ENCODE measurements at regions not wholly inside any gene's neighbourhood (a gene's known extent, or its start where the extent isn't known, plus 50 kb on each side); places are given as distances from the start of the nearest gene placed in this dataset.
A peak's percentile ranks its signal among the peaks of the same experiment; 100 is the strongest.
"Not testable (repeated sequence)": the region's sequence is repeated elsewhere in the genome, so short reads cannot be mapped to it uniquely, and the experiment has no call there.

DNA sequence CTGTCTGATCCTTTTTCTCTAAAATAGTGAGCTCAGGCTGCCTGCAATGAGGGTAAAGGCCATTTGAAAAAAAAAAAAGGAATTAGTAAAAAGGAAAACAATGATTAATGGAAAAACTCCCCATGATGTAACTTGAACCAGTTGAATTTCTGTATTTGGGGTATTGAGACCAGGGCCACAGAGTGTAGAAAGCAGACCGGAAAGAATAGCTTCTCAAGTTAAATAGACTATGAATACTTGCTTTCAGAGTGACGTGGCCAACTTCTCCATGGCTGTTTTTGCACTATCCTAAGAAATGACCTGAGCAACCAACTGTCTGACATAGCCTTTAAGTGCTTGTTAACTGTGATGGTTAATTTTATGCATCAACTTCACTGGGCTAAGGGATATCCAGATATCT, 222.1 kb upstream of the INTU start:
- no peak for DNase-seq

DNA sequence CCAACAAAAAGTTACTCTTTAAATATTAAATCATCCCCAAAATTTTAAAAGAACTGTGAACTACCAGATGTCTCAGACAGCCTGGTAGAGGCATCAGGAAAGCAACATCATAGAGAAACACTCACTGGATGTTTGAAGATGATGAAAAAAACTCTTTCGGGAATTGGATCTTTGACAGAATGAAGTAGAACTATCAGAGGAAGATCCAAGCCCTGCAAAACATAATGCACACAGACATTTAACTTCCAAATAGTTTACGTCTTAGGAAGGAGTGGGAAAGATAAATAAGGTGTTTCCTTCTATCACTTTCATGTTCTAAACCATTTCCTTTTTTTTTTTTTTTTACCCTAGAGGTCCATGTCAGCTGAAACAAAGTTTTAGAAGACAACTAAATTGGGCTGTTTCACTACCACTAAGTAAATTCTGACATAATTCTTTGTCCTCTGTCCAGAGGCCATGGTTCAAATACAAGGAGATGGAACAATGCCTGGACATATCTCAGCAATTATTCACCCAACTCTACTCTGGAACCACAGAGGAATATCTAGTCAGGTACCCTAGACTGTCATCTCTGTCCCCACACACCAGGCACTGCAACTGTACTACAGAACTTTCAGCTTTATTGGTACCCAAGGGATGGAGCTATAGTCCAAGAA, 217.7 kb upstream of the INTU start:
- DNase-seq, result no peak

DNA sequence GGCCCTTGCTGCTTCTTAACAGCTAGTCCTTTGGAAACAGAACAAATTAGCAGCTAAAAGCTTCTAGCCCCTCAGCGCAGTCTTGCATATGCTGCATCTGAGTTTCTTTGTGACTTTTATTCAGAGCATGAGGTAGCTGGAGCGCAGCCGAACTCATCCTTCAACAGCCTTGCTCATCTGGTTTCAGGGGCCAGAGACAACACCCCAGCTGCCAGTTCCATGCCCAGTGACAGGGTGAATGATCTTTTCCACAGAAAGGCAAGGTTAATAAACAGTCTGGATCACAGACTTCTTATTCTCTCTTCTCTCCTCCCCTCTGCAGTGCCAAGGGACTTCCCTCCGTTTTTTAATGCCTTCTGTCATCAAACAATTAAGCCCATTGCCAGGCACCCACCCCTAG, 216.6 kb upstream of the INTU start:
- DNase-seq, result no peak

DNA sequence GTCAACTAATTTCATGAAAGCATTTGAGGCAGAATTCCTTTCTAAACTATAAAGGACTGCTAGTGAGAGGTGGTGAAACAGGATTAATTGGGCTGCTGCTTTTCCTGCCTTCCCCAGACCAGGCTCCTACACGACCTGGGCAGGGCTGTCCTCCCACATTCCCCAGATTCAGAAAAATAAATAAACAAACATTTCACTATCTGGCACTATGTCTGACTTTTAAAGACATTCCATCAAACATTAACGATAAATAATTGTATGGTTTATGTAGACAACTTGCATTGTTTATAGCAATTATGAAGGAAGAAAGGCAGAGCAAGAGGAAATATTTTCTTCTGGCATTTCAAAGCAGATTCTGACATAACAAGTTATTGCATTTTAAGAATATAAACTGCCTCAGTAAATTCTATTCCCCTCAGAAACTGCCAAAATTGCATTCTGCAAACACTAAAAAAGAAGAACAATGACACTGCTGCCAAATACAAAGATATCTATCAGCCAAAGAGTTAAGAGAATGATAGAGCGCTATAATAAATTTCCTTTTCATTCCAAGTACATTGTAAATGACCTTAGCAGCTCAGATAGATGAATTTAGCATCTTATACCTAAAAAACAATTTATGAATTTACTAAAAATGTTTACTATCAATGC, 214.7 kb upstream of the INTU start:
- DNase-seq, result no peak

DNA sequence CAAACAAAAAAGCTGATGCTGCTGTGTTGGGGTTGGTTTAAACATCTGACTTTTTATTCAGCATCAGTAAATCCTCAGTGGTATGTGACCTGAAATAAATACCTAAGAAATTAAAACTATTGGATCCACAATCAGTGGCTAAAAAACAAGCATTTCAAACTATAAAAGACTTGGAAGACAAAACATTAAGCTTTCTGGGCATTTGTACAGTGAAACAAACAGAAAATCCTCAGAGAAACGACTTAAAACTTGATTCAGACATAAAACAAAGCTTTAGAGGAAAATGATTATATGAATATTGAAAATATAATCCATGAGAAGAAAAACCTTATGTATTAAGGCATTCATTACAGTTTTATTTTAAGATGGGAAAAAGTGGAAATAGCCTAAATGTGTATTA, 213.3 kb upstream of the INTU start:
- DNase-seq, result no peak

DNA sequence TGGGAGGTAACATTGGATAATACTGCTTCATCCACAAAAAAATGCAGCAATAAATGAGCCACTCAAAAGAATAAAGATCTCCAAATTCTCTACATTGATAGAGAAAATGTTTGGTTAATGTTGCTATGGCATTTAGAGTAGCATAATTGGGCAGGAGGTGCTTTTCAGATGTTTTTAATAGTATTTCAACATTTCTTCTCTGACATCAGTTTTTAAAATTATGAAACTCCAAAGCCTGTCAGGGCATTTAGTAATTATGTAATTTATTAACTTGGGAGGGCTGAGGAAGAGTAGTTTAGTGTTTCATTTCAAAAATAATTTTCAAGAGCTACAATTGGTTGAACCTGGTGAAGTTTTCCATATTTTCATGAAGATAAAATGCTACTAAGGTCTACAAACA, 211.3 kb upstream of the INTU start:
- no peak for DNase-seq

DNA sequence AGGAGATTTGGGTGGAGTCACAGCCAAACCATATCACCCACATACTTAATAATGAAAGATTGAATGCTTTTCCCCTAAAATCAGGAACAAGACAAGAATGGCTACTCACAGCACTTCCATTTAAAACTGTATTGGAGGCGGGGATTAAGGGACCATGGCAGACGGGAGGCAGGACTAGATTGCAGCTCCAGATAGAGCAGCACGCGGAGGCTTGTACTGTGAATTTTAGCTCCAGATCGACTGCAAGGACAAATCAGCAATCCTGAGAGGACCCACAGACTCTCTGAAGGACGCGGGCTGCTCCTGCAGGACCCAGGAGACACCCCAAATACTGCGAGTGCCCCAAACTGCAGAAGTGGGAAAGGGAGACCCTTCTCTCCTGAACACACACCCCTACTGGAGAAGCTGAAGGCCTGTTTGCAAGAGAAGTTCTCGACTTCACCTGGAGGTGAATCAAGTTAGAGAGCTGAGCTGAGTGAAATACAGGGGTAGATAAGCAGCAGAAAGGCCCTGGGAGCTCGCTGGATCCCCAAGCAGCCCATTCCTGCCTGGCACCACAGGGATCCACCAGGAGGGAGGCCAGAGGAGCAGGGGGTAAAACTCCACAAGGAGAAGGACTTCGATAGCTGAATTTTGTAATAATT, 207.4 kb upstream of the INTU start:
- no peak for DNase-seq

DNA sequence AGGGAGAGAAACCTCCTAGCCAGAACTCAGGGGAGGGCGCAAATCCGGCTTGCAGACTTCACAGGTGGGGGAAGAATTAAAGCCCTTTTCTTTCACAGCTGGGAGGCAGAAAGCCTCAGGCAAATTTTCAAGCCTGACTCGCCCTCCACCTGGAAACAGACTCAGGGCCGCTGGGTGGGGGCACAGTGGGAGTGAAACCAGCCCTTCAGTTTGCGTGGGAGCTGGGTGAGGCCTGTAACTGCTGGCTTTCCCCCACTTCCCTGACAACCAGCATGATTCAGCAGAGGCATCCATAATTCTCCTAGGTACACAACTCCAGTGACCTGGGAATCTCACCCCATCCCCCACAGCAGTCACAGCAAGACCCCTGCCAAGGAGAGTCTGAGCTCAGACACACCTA, 206.9 kb upstream of the INTU start:
- DNase-seq, result no peak

DNA sequence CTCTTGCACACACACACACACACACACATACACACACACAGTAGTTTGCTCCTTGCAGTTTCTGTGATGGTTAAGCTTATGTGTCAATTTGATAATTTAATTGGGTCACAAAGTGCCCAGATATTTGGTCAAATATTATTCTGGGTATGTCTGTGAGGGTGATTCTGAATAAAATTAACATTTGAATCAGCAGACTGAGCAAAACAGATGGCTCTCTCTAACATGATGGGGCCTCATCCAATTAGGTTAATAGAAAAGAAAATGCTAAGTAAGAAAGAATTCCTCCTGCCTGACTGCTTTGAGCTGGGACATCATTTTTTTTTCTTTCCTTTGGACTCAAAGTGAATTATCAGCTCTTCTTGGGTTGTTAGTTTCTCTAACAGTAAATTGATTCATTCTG, 191.2 kb upstream of the INTU start:
- DNase-seq, result no peak

DNA sequence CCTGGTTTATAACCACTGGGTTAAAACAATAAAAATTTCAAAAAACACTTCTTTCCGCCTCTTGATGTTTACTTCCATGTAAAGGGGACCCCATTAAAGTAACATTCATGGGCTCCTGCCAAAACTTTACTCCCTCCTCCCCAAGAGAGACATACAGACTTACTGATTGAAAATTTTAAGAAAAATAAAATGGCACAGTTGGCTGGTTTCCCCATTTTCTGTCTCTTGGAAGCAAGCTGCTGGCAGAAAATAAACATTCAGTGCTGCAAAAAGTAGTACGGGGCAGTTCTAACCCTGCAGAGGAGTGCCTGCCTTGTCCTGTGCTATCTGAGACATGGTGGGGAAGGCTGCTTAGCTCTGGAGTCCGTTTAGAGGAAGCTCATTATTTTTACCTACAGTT, 187.3 kb upstream of the INTU start:
- no peak for DNase-seq

DNA sequence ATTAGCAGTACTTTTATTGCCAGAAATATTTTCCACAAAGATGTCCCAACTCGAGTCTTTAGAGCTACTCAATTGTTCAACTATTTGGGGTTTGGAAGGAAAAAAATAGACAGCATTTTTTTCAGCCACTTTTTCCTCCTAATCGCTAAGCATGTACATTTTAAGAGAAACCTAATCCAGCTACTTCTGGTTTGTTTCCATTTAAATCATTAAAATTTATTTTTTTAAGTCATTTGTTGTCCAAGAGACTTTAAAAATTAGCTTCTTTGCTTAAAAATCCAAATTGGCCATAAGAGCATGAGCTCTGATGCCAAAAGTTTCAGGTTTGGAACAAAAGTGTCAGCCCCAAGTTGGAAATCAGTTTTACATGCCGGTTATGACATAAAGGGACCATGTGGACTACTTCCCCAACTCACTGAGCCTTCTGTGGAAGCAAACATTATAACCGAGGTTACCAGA, 186.3 kb upstream of the INTU start:
- peak; percentile 10 for DNase-seq

DNA sequence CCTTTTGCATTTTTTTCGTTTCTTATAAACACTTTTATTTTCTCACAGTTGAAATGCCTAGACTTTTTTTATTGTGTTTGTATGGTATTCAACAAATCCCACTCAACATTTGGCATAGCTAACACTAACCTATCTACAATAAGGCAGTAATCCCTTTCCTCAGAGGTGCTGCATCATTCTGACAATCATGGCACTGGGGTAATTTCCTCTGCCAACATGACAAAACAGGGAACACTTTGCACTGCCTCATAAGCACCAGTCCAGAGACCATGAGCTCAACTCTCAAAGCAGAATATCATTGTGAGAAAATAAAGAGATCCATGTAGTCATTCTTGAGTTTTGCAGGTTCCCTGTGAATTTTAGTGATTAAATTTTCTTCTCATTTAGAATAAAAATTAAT, 183.8 kb upstream of the INTU start:
- DNase-seq, result no peak

DNA sequence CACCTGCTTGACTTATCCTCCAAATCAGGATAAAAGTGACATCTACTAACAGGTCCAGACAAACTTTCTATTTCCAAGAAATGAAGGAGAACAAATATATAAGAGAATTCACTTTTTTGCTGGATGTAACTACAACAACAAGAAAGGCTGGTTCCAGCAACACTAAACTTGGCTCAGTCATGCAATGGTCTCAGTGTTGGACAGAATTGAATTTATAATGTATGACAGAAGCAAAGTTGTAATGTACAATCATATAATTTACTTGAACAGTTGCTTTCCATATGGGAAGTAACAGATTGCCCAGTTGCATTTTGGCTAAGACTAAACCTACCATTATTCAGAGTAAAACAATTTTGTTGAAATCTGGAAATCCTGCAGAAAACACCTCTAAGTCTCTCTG, 183.3 kb upstream of the INTU start:
- DNase-seq, result no peak

DNA sequence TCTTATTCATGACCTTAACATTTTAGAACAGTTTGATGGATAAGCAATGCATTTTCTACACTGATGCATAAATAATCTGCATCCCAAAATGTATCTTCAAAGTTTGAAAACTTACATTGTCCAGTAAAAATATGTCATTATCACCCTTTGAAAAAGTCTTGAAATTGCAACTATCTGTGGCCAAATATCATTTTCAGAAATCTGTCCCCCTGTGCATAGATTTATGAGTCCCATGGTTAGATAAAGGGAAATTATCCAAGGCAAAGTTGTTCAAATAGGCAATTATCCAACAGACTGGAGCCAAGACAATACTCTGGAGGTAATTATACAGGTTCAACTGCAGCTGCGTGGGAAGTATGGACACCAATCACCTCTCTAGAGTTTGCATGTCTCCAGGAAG, 182.5 kb upstream of the INTU start:
- no peak for DNase-seq

DNA sequence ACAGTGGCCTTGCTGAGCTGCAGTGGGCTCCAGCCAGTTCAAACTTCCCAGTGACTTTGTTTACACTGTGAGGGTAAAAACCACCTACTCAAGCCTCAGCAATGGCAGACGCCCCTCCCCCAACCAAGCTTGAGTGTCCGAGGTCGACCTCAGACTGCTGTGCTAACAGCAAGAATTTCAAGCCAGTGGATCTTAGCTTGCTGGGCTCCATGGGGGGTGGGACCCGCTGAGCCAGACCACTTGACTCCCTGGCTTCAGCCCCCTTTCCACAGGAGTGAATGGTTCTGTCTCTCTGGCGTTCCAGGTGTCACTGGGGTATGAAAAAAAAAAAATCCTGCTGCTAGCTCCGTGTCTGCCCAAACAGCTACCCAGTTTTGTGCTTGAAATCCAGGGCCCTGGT, 168.9 kb upstream of the INTU start:
- no peak for DNase-seq

DNA sequence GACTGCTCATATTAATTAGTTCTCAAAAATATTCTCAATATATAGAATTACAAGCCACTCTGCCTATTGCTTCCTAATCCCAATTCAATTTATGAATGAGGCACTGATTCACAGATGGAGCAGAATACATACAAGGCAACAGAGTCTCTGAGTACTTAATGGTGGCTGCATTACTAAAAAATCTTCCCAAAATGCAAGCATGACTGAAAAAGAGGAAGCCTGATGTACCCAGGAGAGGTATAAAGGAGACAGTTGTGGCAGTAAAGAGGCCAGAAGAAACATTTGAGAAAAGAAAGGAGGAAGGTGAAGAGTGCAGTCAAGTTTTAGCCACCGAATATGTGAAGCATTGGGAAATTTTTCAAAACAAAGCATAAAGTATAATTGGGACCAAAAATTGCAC, 163.2 kb upstream of the INTU start:
- DNase-seq, result no peak

DNA sequence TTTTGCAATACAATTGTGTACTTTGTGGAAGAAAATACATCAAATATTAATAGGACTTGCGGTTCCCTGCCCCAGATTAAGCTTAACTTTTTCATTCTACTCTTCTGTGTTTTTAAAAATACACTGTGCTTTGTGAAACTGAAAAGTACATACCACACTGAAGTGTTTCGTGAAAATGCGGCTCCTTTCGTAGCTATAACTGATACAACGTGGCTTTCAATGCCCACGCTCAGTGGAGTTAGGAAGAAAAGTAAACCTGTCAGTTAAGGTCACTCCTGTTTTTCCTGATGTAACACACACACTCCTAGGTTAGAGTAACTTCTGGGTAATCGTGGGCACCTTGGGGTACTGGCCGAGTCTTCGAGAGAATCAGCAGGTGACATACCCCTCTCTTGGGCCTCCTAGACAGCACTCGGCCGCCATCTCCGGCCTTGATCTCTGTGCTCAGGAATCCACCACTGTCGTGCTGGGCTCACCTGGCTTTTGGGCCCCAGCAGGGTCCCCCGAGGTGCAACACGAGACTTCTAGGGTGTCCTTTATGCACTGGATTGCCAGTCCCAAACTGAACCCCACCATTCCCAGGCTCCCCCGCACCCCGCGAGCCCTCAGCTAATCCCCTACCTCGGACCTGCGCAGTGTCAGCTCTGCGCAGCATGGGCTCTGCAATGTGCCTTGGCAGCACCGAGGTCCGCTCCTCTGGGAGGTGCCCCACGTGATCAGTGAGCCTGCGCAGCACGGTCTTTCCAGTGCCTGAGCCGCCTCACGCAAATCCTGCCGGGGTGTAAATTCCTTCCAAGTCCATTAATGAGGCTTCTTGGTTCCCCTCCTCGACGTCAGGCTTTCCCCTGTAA, 162.6 kb upstream of the INTU start:
- DNase-seq, result no peak

DNA sequence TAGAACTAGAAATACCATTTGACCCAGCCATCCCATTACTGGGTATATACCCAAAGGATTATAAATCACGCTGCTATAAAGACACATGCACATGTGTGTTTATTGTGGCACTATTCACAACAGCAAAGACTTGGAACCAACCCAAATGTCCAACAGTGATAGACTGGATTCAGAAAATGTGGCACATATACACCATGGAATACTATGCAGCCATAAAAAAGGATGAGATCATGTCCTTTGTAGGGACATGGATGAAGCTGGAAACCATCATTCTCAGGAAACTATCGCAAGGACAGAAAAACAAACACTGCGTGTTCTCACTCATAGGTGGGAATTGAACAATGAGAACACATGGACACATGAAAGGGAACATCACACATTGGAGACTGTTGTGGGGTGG, 154.5 kb upstream of the INTU start:
- not testable (repeated sequence) for DNase-seq

DNA sequence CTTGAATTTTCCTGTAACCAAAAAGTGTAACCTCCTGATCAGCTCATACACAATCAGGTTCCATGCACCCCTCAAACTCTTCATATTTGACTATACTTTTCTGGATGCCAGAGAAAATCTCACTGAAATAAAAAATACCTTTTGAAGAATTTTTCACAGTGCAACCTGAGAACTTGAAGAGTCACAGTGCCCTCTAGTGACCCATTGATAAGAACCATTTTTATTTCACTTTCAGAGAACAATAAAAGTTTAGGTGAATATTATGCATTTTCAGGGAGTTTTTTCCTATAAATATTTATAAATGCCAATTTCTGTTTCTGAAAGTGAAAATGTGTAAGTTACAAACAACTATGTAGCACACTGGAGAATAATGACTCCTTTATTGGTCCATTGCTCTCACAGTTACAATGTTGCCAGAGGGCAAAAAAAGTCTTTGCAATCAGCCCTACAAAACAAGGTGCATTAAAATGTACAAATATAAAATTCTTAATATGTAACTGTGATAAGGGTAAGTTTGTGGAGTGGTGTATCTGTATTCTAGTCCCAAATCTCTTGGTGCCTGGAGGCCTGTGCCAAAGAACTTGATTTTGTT, 153.6 kb upstream of the INTU start:
- peak; percentile 55 for DNase-seq

DNA sequence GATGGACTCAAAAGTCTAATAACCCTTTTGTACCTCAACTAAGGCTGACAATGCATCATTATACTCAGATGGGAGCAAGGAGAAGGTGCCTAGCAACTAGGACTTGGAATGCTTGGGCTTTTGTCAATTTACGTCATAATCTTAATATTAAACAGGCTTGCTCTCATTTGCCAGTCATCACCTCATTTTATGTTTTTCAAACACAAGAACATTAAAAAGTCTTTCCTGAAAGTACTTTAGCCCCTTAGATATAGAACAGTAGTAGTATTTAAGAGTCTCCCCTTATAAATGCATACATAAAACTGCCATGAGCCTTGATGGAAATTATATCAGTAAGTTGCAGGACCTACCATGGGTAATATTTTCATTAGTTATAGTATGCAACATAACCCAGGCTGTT, 150.7 kb upstream of the INTU start:
- no peak for DNase-seq

DNA sequence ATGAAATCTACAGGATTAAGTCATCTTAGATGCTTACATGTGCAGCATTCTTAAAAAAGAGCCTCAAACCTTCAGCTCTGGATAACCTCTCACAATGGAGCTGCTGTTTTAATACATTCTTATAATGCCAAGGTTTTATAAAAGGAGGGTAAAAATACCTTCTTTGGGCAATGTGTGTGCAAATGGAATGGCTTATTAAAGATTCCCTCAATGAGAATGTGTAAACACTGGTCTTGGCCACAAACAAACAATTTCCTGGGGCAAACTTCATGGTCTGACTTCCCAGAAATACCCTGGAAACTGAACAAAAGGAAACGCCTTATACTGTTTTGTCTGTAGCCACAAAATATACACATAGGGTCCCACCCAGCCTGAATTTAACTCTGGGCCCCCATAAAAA, 148.6 kb upstream of the INTU start:
- no peak for DNase-seq

DNA sequence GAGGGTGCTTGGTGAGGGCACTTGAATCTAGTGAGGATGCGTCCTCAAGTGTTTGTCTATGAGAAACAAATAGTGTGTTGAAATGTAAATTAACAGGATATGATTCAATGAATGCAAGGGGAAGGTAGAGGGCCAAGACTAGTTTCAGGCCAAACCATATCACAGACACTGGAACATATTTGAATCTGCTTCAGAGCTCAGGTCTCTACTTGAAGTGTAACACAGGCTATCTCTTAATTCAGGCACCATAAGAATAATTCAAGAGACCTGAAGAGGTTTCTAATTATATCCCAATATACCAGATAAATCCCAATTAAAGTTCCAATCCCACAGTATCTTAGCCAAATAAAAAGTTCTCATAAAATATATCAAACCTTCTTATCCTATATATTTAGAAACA, 146.5 kb upstream of the INTU start:
- no peak for DNase-seq

DNA sequence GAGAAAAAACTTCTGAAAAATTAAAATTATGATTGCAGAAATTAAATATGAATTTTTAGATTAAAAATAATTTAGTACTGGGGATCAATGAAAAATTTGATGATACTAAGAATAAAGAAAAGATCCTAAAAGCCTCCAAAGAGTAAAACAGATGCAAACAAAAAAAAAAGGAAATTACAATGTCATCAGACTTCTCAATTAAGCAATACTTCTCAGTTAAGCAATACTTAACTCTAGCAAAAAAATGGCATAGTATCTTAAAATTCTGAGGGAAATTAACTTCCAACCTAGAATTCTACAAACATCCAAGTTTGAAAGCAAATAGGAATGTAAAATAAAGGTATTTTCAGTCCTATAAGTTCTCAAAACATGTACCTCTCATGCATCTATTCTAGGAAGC, 141.2 kb upstream of the INTU start:
- DNase-seq, result no peak

Data from left kidney (tissue), 1 donor.